ENCODE measurements at regions not wholly inside any gene's neighbourhood (a gene's known extent, or its start where the extent isn't known, plus 50 kb on each side); places are given as distances from the start of the nearest gene placed in this dataset.
"Not testable (repeated sequence)": the region's sequence is repeated elsewhere in the genome, so short reads cannot be mapped to it uniquely, and the experiment has no call there.

GRCh38 chr12:97801471-97802059, 339.0 kb downstream of the RMST start:
- peak in 1 of 2 experiments; percentile 22 for DNase-seq

GRCh38 chr12:97805146-97805545, 342.5 kb downstream of the RMST start:
- peak; percentile 16 to 71 for DNase-seq

- DNase-seq, result no peak
Observed at GRCh38 chr12:97813301-97813700, 350.7 kb downstream of the RMST start.

- no peak for DNase-seq
Observed at GRCh38 chr12:97821806-97822205, 359.2 kb downstream of the RMST start.

GRCh38 chr12:97835541-97835940, 372.9 kb downstream of the RMST start:
- no peak for DNase-seq

GRCh38 chr12:97837401-97837800, 374.8 kb downstream of the RMST start:
- DNase-seq, result peak in 1 of 2 experiments; percentile 23

- no peak for DNase-seq
Observed at GRCh38 chr12:97848051-97848450, 385.4 kb downstream of the RMST start.

- DNase-seq, result no peak
Observed at GRCh38 chr12:97854477-97854876, 391.9 kb downstream of the RMST start.

- no peak for DNase-seq
Observed at GRCh38 chr12:97862072-97862471, 399.5 kb downstream of the RMST start.

- no peak for DNase-seq
Observed at GRCh38 chr12:97875064-97875463, 412.5 kb downstream of the RMST start.

GRCh38 chr12:97876780-97877179, 414.2 kb downstream of the RMST start:
- no peak for DNase-seq

- DNase-seq, result peak in 1 of 2 experiments; percentile 81
Observed at GRCh38 chr12:97877404-97877803, 414.8 kb downstream of the RMST start.

GRCh38 chr12:97886511-97887176, 424.0 kb downstream of the RMST start:
- DNase-seq, result no peak

GRCh38 chr12:97897881-97898280, 435.3 kb downstream of the RMST start:
- not testable (repeated sequence) for DNase-seq

GRCh38 chr12:97899529-97899928, 436.9 kb downstream of the RMST start:
- DNase-seq, result no peak

GRCh38 chr12:97899956-97900355, 437.4 kb downstream of the RMST start:
- no peak for DNase-seq

- no peak for DNase-seq
Observed at GRCh38 chr12:97903356-97903755, 440.8 kb downstream of the RMST start.

GRCh38 chr12:97907504-97907903, 444.9 kb downstream of the RMST start:
- DNase-seq, result no peak

GRCh38 chr12:97910559-97910958, 448.0 kb downstream of the RMST start:
- no peak for DNase-seq

- DNase-seq, result no peak
Observed at GRCh38 chr12:97912943-97913342, 450.3 kb downstream of the RMST start.

- no peak for DNase-seq
Observed at GRCh38 chr12:97921979-97922722, 459.5 kb downstream of the RMST start.

GRCh38 chr12:97923546-97923945, 460.9 kb downstream of the RMST start:
- no peak for DNase-seq

- DNase-seq, result no peak
Observed at GRCh38 chr12:97924122-97924521, 461.5 kb downstream of the RMST start.

- DNase-seq, result no peak
Observed at GRCh38 chr12:97927977-97928376, 465.4 kb downstream of the RMST start.
